ENCODE measurements at regions not wholly inside any gene's neighbourhood (a gene's known extent, or its start where the extent isn't known, plus 50 kb on each side); places are given as distances from the start of the nearest gene placed in this dataset.

DNA sequence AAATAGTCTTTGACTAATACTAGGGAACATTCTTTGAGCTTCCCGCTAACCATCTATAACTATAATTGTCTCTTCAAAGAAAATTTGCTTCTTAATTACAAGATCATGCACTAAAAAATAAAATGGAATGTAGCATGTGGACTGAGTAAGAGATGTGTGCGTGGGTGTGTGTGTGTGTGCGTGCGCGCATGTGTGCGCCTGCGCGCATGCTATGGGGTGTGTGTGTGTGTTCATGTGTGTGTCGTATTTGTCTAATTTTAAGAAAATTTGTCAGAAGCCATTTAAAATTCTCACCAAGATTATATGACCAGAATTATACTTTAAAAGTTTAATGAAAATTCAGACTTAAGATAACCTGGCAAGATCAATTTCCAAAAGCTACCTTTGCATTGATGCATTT is 593.0 kb downstream of the ACTL7B start:
- H3K4me3 Mint-ChIP-seq, result no peak overlapping the region
- Histone ChIP-seq H4K20me1 (ENCODE audit: control insufficient read depth, insufficient read depth, insufficient read length) (no peaks in the 10 kb centered on the region), H4K91ac (ENCODE audit: insufficient read length, low read depth, low read length) (no peak overlapping the region), H3K18ac (ENCODE audit: insufficient read length, low read depth, low read length) (no peak overlapping the region), H4K8ac (replicated peaks; ENCODE audit: insufficient read length, low read depth, low read length) (no peak overlapping the region), H4K5ac (ENCODE audit: insufficient read length, low read depth, low read length) (no peak overlapping the region), H2BK12ac (ENCODE audit: insufficient read length, low read depth, low read length) (no peak overlapping the region), H2BK15ac (ENCODE audit: low read depth, low read length) (no peak overlapping the region), H3K4me1 (ENCODE audit: insufficient read depth, low read length) (no peaks in the 10 kb centered on the region), H3T11ph (ENCODE audit: low read length) (no peak overlapping the region), H2BK20ac (ENCODE audit: low read depth, low read length, poor library complexity, severe bottlenecking) (no peak overlapping the region), H3K79me1 (ENCODE audit: insufficient read depth, low read depth, low read length, poor library complexity, severe bottlenecking) (no peaks in the 10 kb centered on the region), H3K9me3 (ENCODE audit: control insufficient read depth, low read depth, low read length) (no peaks in the 10 kb centered on the region), H3K14ac (ENCODE audit: insufficient read depth, low read length) (no peak overlapping the region), H3K27ac (ENCODE audit: insufficient read length, low read depth, low read length) (no peak overlapping the region), H3K56ac (ENCODE audit: insufficient read length, low read depth, low read length) (no peak overlapping the region), H3K23me2 (ENCODE audit: insufficient read length, low read depth, low read length, poor library complexity, severe bottlenecking) (no peaks in the 10 kb centered on the region), H3K4ac (ENCODE audit: low read depth, low read length) (no peak overlapping the region), H3K27me3 (ENCODE audit: insufficient read depth, low read length) (no peaks in the 10 kb centered on the region), H2AK5ac (ENCODE audit: insufficient read length, low read length) (no peak overlapping the region), H3K9ac (ENCODE audit: extremely low read depth, insufficient read length, low read length) (no peak overlapping the region), H3K4me2 (ENCODE audit: insufficient read depth, insufficient read length, low read length) (no peak overlapping the region), H3K79me2 (ENCODE audit: insufficient read depth, low read length) (no peaks in the 10 kb centered on the region), H3K23ac (ENCODE audit: insufficient read length, low read depth, low read length) (no peak overlapping the region), H2BK120ac (ENCODE audit: low read depth, low read length, poor library complexity, severe bottlenecking) (no peak overlapping the region), H2AFZ (ENCODE audit: low read length) (no peak overlapping the region), H2BK5ac (ENCODE audit: insufficient read length, low read length) (no peak overlapping the region)
- H3K27ac Mint-ChIP-seq, result no peak overlapping the region; a peak in 1 of 7 replicates
- no peaks in the 10 kb centered on the region for H3K4me1 Mint-ChIP-seq
- TF ChIP-seq, protein P1, sequence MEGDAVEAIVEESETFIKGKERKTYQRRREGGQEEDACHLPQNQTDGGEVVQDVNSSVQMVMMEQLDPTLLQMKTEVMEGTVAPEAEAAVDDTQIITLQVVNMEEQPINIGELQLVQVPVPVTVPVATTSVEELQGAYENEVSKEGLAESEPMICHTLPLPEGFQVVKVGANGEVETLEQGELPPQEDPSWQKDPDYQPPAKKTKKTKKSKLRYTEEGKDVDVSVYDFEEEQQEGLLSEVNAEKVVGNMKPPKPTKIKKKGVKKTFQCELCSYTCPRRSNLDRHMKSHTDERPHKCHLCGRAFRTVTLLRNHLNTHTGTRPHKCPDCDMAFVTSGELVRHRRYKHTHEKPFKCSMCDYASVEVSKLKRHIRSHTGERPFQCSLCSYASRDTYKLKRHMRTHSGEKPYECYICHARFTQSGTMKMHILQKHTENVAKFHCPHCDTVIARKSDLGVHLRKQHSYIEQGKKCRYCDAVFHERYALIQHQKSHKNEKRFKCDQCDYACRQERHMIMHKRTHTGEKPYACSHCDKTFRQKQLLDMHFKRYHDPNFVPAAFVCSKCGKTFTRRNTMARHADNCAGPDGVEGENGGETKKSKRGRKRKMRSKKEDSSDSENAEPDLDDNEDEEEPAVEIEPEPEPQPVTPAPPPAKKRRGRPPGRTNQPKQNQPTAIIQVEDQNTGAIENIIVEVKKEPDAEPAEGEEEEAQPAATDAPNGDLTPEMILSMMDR (conservative IDR thresholded peaks at IDR 0.05), result no peak
- DNase-seq, result no peak
- H3K36me3 Mint-ChIP-seq (ENCODE audit: insufficient read depth in 1 of 3, low read depth in 3 of 3), result 0 out of 7 replicates have a peak, but pooled peaks cover 0 to 6% (median 0%) of the 10 kb centered on the region in 3 experiments
- no CpG with 5 or more reads among the region's 9 CpGs for WGBS (ENCODE audit: extremely low coverage, insufficient read length, low lambda C conversion rate)
- no peaks in the 10 kb centered on the region for H3K27me3 Mint-ChIP-seq (ENCODE audit: low read depth)
- H3K9me3 Mint-ChIP-seq, result peaks cover 0 to 3% of the 10 kb centered on the region in 2 experiments; a peak in 2 of 5 replicates
